LNCaP clone FGC (cell line): ENCODE measurements at regions not wholly inside any gene's neighbourhood (a gene's known extent, or its start where the extent isn't known, plus 50 kb on each side); places are given as distances from the start of the nearest gene placed in this dataset.
A peak's percentile ranks its signal among the peaks of the same experiment; 100 is the strongest.

ENCODE experiments used
- DNase-seq: peaks from one replicate; pipeline ENCODE4 v3.0.0-alpha.2; 2011; ENCODE audit warnings: low read depth
- H3K4me3 ChIP-seq: 2 replicates; pipeline ENCODE4 v1.5.1; 2011; ENCODE audit warnings: mild to moderate bottlenecking, low read depth, low read length, control low read depth
- CTCF ChIP-seq: IDR thresholded peaks from 2 replicates; pipeline ENCODE4 v1.5.1; 2012; ENCODE audit warnings: mild to moderate bottlenecking; ENCODE audit not compliant: control insufficient read depth, insufficient read depth; ENCODE audit errors: extremely low read depth

DNA sequence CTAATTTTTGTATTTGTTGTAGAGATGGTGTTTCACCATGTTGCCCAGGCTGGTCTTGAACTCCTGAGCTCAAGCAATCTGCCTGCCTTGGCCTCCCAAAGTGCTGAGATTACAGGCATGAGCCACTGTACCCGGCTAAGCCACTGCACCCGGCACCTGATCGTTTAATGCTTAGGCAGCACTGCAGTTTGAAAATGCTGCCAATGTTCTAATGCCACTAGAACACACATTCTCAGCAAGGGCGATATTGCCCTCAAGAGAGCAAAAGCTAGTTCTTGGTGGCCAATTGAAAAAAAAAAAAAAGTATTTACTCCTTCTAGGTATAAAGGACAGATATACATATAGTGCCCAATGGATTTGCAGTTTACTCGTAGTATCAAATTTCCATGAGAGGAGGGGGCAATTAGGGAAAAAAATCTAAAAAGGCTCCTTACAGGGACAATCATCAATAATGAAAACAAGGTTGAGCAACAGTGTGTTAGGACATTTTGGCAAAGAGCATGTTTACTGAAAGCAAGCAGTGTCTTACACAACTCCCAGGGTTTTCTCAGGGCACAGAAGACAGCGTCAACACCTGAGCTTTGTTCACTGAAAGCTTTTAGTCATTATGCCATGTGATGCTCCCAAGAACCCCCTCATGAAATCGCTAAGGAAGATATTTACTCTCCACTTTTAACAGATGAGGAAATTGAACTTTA lies 199.9 kb upstream of the PKDCC start:
- no peak for TF ChIP-seq CTCF

GRCh38 chr2:41851554-41851953 lies 196.3 kb upstream of the PKDCC start:
- no peak for DNase-seq
- TF ChIP-seq CTCF, result no peak
- no peak overlapping the region for H3K4me3 ChIP-seq

More for the DNA sequence above, 199.9 kb upstream of the PKDCC start:
- peak; percentile 68 for DNase-seq
- H3K4me3 ChIP-seq, result no peak overlapping the region

- no peak for DNase-seq
- no peak overlapping the region for H3K4me3 ChIP-seq
- TF ChIP-seq CTCF, result peak; percentile 45
Observed at GRCh38 chr2:41853427-41854191, 194.2 kb upstream of the PKDCC start.

GRCh38 chr2:41854227-41854626 lies 193.6 kb upstream of the PKDCC start:
- no peak for TF ChIP-seq CTCF
- DNase-seq, result no peak
- no peak overlapping the region for H3K4me3 ChIP-seq

GRCh38 chr2:41856946-41857345 lies 190.9 kb upstream of the PKDCC start:
- DNase-seq, result no peak
- H3K4me3 ChIP-seq, result no peak overlapping the region
- TF ChIP-seq CTCF, result no peak

GRCh38 chr2:41859615-41860514 lies 188.0 kb upstream of the PKDCC start:
- H3K4me3 ChIP-seq, result no peak overlapping the region

More at GRCh38 chr2:41859615-41860514, 188.0 kb upstream of the PKDCC start:
- no peak for TF ChIP-seq CTCF
- no peak for DNase-seq
